ENCODE measurements at regions not wholly inside any gene's neighbourhood (a gene's known extent, or its start where the extent isn't known, plus 50 kb on each side); places are given as distances from the start of the nearest gene placed in this dataset.

DNA sequence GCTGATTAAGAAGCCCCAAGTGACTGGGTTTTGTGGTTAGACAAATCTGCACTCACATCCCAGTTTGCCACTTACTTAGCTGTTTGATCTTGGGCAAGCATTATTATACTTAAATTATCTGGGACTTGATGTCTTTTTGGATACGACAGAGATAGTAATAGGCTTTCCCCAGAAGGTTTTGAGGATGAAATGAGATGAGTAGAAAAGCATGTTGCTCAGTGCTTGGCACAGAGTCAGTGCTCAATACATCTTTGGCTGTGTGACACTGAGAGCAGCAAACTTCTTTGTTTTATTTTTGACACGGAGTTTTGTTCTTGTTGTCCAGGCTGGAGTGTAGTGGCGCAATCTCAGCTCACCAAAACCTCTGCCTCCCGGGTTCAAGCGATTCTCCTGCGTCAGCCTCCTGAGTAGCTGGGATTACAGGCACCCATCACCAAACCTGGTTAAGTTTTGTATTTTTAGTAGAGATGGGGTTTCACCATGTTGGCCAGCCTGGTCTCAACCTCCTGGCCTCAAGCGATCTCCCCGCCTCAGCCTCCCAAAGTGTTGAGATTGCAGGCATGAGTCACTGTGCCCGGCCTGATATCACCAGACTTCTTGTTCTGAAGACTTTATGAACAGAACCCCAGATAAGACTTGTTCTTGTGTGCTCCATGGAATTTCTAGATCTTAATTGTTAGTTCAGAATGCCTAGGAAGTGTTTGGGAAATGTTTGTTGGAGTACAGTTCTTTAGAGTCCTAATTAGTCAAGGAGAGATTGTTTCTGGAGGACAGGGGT, 521.2 kb downstream of the SLC4A3 start:
- Mint-ChIP-seq H3K27me3 (peaks cover 2% of the 10 kb centered on the region), H3K4me1 (no peaks in the 10 kb centered on the region), H3K36me3 (peaks cover 2% of the 10 kb centered on the region), H3K9me3 (peaks cover 8% of the 10 kb centered on the region), H3K27ac (no peak overlapping the region), H3K4me3 (no peak overlapping the region)

- H3K4me1 Mint-ChIP-seq, result no peaks in the 10 kb centered on the region
These were observed 523.9 kb downstream of the SLC4A3 start for GRCh38 chr2:220151341-220151740.

GRCh38 chr2:220152281-220152935, 525.0 kb downstream of the SLC4A3 start:
- Mint-ChIP-seq H3K4me1 (no peaks in the 10 kb centered on the region), H3K36me3 (no peaks in the 10 kb centered on the region), H3K27ac (no peak overlapping the region), H3K27me3 (no peaks in the 10 kb centered on the region), H3K4me3 (no peak overlapping the region), H3K9me3 (no peaks in the 10 kb centered on the region)

More at GRCh38 chr2:220151341-220151740, 523.9 kb downstream of the SLC4A3 start:
- Mint-ChIP-seq H3K27ac (no peak overlapping the region), H3K4me3 (no peak overlapping the region), H3K9me3 (no peaks in the 10 kb centered on the region), H3K27me3 (no peaks in the 10 kb centered on the region), H3K36me3 (no peaks in the 10 kb centered on the region)

DNA sequence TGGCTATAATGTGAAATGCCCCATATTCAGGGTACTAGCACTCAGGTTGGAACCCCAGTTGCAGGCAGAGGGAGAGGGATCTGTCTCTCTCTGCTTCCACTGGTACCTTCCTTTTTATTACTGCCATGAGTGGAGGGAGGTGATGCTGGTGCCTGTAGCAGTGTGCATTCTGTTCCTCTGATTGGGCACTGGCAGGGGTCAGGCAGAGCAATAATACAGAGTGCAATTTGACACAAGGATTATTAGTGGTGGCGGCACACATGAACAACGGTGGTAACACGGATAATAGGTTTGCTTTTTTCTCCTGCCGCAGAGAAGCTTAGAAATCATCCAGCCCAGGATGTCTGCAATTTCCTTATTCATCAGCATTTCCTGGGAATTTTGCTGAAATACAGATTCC, 525.7 kb downstream of the SLC4A3 start:
- Mint-ChIP-seq H3K4me3 (no peak overlapping the region), H3K27ac (no peak overlapping the region), H3K4me1 (no peaks in the 10 kb centered on the region), H3K36me3 (no peaks in the 10 kb centered on the region), H3K9me3 (no peaks in the 10 kb centered on the region), H3K27me3 (no peaks in the 10 kb centered on the region)

GRCh38 chr2:220154304-220154703, 526.9 kb downstream of the SLC4A3 start:
- Mint-ChIP-seq H3K27me3 (no peaks in the 10 kb centered on the region), H3K36me3 (no peaks in the 10 kb centered on the region), H3K27ac (no peak overlapping the region), H3K4me3 (no peak overlapping the region), H3K9me3 (no peaks in the 10 kb centered on the region), H3K4me1 (no peaks in the 10 kb centered on the region)

GRCh38 chr2:220157312-220157711, 529.9 kb downstream of the SLC4A3 start:
- H3K9me3 Mint-ChIP-seq, result no peaks in the 10 kb centered on the region
- no peaks in the 10 kb centered on the region for H3K27me3 Mint-ChIP-seq
- H3K36me3 Mint-ChIP-seq, result no peaks in the 10 kb centered on the region
- H3K4me1 Mint-ChIP-seq, result no peaks in the 10 kb centered on the region
- H3K4me3 Mint-ChIP-seq, result no peak overlapping the region
- no peak overlapping the region for H3K27ac Mint-ChIP-seq

DNA sequence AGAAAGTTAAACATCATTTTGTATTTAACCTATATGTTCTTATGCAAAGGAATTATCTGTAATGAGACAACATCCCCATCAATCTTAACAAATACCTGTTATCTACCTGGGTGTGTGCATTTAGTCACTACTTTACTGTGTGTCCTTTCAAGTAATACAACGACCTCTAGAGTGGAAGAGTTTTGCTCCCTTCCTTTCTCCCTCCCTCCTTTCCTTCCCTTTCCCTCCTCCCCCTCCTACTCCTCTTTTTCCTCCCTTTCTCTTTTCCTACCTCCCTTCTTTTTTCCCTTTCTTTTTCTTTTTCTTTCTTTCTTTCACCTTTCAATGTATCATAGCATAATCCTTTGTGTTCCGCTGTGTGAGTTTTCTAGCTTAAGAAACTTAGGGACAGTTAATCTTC, 532.3 kb downstream of the SLC4A3 start:
- H3K4me1 Mint-ChIP-seq, result no peaks in the 10 kb centered on the region
- no peak overlapping the region for H3K27ac Mint-ChIP-seq
- no peaks in the 10 kb centered on the region for H3K9me3 Mint-ChIP-seq
- H3K4me3 Mint-ChIP-seq, result no peak overlapping the region
- no peaks in the 10 kb centered on the region for H3K27me3 Mint-ChIP-seq
- no peaks in the 10 kb centered on the region for H3K36me3 Mint-ChIP-seq

DNA sequence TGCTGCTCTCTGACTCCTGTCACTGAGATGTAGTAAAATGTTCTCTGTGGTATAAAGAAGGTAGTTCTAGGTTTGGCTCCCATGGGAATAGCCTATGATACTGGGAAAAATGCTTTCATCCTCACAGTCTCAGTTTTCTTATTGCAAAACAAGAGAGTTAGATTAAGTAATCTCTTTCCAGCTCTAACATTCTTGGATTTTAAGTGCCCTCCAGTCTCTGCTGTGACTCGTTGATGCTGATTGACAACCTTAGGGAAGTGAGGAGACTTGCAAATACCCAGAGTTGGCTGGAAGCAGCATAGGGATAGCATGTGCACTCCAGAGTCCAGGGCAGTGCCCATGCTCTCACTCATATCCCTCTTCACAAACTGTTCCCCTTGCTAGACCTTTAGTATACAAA, 534.9 kb downstream of the SLC4A3 start:
- Mint-ChIP-seq H3K9me3 (no peaks in the 10 kb centered on the region), H3K27me3 (no peaks in the 10 kb centered on the region), H3K36me3 (no peaks in the 10 kb centered on the region), H3K27ac (no peak overlapping the region), H3K4me1 (no peaks in the 10 kb centered on the region), H3K4me3 (no peak overlapping the region)

GRCh38 chr2:220163486-220163885, 536.1 kb downstream of the SLC4A3 start:
- H3K9me3 Mint-ChIP-seq, result no peaks in the 10 kb centered on the region
- H3K4me1 Mint-ChIP-seq, result no peaks in the 10 kb centered on the region
- H3K27ac Mint-ChIP-seq, result no peak overlapping the region
- no peaks in the 10 kb centered on the region for H3K27me3 Mint-ChIP-seq
- H3K4me3 Mint-ChIP-seq, result no peak overlapping the region
- no peaks in the 10 kb centered on the region for H3K36me3 Mint-ChIP-seq

DNA sequence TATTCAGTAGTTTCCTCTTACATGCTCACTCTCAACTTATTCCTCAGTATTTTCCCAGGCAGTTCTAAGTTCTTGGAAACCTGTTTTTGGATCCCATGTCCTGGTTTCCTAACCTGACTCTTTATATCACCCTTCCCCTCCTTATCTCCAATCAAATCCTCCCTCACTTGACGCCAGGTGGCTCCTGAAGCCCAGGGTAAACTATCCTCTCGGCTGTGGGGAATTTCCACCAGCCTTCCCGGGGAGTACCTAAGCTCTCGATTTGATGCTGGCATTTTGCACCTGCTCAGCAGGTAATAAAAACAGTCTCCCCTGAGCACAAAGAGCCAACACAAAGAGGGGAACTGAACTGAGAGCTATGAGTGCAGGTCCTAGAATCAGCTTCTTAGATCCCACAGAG, 538.0 kb downstream of the SLC4A3 start:
- Mint-ChIP-seq H3K27me3 (no peaks in the 10 kb centered on the region), H3K36me3 (no peaks in the 10 kb centered on the region), H3K4me1 (no peaks in the 10 kb centered on the region), H3K9me3 (no peaks in the 10 kb centered on the region), H3K27ac (no peak overlapping the region), H3K4me3 (no peak overlapping the region)

DNA sequence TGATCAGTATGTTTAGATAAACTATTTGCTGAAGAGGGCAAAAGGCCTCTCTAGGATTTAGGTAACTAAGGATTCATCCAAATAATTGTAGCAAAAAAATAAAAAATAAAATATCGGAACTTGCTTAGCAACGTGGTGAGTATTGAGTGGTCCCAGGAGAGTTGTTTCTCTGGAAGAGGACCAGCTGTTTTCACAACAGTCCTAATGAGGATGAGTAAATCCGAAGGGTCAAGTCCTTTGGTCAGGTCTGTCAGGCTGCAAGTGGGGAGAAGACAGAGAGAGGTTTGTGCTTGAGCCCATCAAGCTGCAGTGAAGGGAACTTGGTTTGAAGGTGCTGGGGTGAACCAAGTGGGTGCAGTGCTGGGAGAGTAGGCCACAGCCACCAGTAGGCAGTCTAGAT, 539.2 kb downstream of the SLC4A3 start:
- H3K4me1 Mint-ChIP-seq, result no peaks in the 10 kb centered on the region
- H3K9me3 Mint-ChIP-seq, result no peaks in the 10 kb centered on the region
- H3K27me3 Mint-ChIP-seq, result no peaks in the 10 kb centered on the region
- H3K27ac Mint-ChIP-seq, result no peak overlapping the region
- no peaks in the 10 kb centered on the region for H3K36me3 Mint-ChIP-seq
- H3K4me3 Mint-ChIP-seq, result no peak overlapping the region

- no peak overlapping the region for H3K4me3 Mint-ChIP-seq
- no peaks in the 10 kb centered on the region for H3K36me3 Mint-ChIP-seq
- no peaks in the 10 kb centered on the region for H3K4me1 Mint-ChIP-seq
- H3K27ac Mint-ChIP-seq, result no peak overlapping the region
- H3K9me3 Mint-ChIP-seq, result no peaks in the 10 kb centered on the region
- no peaks in the 10 kb centered on the region for H3K27me3 Mint-ChIP-seq
These were observed 540.5 kb downstream of the SLC4A3 start for GRCh38 chr2:220167956-220168355.

- Mint-ChIP-seq H3K4me1 (no peaks in the 10 kb centered on the region), H3K27me3 (no peaks in the 10 kb centered on the region), H3K4me3 (no peak overlapping the region), H3K9me3 (no peaks in the 10 kb centered on the region), H3K27ac (no peak overlapping the region), H3K36me3 (no peaks in the 10 kb centered on the region)
These were observed 541.6 kb downstream of the SLC4A3 start for GRCh38 chr2:220168891-220169546.

DNA sequence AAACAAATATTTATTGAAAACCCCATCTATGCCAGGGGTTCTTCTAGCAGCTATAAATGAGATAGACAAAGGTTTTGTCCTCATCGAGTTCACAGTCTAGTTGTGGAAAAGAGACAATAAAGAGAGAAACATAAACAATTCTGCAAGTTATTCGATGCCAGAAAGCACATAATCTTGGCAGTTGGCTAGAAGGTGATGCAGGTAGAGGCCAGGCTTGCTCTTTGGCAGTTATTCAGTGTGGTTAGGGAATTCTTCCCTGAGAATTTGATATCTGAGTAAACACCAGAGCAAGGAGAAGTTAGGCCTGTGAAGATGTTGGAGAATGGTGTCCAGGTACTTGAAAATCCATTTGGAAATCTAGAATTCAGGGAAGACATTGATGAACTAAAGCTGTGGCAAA, 547.4 kb downstream of the SLC4A3 start:
- H3K27ac Mint-ChIP-seq, result no peak overlapping the region
- H3K4me3 Mint-ChIP-seq, result no peak overlapping the region
- no peaks in the 10 kb centered on the region for H3K9me3 Mint-ChIP-seq
- H3K4me1 Mint-ChIP-seq, result no peaks in the 10 kb centered on the region
- no peaks in the 10 kb centered on the region for H3K36me3 Mint-ChIP-seq
- H3K27me3 Mint-ChIP-seq, result no peaks in the 10 kb centered on the region

DNA sequence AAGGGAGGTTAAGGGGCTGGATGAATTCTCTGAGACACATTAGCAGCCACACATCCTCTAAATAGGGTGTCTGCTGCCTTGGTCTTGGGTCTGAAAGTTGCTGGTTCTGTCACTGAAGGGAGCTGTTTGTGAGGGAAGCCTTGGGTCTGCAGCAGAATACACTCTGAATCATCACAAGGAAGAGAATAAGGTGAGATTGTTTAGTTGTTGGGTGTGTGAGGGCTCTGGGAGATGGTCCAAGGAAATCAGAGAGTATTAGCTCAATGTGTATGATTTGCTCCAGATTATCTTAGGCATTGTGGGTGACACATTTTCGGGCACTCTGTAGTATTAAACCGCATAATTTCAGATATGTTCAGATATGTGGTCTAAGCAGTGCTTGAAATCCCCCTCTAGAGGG, 548.5 kb downstream of the SLC4A3 start:
- Mint-ChIP-seq H3K27ac (no peak overlapping the region), H3K27me3 (no peaks in the 10 kb centered on the region), H3K9me3 (no peaks in the 10 kb centered on the region), H3K4me1 (no peaks in the 10 kb centered on the region), H3K4me3 (no peak overlapping the region), H3K36me3 (no peaks in the 10 kb centered on the region)

GRCh38 chr2:220178991-220179695, 551.7 kb downstream of the SLC4A3 start:
- no peak overlapping the region for H3K4me3 Mint-ChIP-seq
- no peaks in the 10 kb centered on the region for H3K36me3 Mint-ChIP-seq
- H3K27me3 Mint-ChIP-seq, result no peaks in the 10 kb centered on the region
- no peak overlapping the region for H3K27ac Mint-ChIP-seq
- H3K4me1 Mint-ChIP-seq, result no peaks in the 10 kb centered on the region
- no peaks in the 10 kb centered on the region for H3K9me3 Mint-ChIP-seq
